ENCODE measurements at regions not wholly inside any gene's neighbourhood (a gene's known extent, or its start where the extent isn't known, plus 50 kb on each side); places are given as distances from the start of the nearest gene placed in this dataset.
"Not testable (repeated sequence)": the region's sequence is repeated elsewhere in the genome, so short reads cannot be mapped to it uniquely, and the experiment has no call there.

DNA sequence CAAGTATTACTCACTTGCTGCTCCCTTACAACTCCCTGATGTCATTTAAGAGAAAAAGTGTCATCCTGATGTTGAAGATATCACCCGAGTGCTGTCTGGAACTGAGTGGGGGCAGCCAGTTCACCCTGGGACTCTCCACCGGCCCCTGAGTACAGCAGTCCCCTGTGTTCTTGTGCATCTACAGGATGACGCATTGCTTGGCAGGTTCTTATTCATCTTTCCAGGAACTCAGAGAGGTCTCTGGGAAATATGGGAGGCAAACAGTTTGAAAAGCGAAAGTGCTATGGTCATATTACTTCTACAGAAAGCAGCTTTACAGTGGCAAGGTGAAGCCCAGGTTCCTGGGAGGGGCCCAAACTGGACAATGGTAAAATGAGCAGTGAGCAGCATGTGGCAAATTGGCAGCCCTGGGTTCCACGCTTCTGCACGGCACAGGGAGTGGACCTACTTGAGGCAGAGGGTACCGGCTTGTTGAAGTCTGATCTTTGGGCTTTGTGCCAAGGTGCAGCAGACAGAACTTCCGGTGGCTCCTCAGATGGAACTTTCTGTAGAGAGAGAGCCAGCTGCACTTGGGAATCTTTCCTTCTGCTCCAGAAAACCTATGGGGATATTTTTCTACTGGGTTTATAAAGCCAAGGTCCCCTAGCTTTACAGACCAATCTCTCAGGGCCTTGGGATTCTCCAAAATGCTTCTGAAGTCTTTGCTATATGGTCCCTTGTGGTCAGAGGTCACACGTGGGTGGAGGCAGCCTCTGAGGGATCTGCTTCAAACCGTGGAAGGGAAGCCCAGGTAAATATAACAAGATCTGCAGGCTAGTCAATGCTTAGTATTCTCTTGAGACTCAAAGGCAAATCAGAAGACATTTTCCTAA lies 128.3 kb downstream of the MAP3K7 start:
- no peak for DNase-seq (ENCODE audit: low read depth)
- Histone ChIP-seq H3K27me3 (ENCODE audit: control insufficient read depth, insufficient read depth, low read length) (no peaks in the 10 kb centered on the region), H3K36me3 (ENCODE audit: control insufficient read depth, insufficient read depth, low read length) (no peaks in the 10 kb centered on the region), H3K4me3 (ENCODE audit: low read depth, low read length) (no peak overlapping the region)
- TF ChIP-seq, protein P1, sequence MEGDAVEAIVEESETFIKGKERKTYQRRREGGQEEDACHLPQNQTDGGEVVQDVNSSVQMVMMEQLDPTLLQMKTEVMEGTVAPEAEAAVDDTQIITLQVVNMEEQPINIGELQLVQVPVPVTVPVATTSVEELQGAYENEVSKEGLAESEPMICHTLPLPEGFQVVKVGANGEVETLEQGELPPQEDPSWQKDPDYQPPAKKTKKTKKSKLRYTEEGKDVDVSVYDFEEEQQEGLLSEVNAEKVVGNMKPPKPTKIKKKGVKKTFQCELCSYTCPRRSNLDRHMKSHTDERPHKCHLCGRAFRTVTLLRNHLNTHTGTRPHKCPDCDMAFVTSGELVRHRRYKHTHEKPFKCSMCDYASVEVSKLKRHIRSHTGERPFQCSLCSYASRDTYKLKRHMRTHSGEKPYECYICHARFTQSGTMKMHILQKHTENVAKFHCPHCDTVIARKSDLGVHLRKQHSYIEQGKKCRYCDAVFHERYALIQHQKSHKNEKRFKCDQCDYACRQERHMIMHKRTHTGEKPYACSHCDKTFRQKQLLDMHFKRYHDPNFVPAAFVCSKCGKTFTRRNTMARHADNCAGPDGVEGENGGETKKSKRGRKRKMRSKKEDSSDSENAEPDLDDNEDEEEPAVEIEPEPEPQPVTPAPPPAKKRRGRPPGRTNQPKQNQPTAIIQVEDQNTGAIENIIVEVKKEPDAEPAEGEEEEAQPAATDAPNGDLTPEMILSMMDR (IDR thresholded peaks at IDR 0.05; ENCODE audit: insufficient read depth, low read length, poor library complexity, severe bottlenecking) = no peak

- TF ChIP-seq, protein P1 (IDR thresholded peaks at IDR 0.05; ENCODE audit: insufficient read depth, low read length, poor library complexity, severe bottlenecking) = no peak
Measured at GRCh38 chr6:90457867-90458259, 129.0 kb downstream of the MAP3K7 start.

DNA sequence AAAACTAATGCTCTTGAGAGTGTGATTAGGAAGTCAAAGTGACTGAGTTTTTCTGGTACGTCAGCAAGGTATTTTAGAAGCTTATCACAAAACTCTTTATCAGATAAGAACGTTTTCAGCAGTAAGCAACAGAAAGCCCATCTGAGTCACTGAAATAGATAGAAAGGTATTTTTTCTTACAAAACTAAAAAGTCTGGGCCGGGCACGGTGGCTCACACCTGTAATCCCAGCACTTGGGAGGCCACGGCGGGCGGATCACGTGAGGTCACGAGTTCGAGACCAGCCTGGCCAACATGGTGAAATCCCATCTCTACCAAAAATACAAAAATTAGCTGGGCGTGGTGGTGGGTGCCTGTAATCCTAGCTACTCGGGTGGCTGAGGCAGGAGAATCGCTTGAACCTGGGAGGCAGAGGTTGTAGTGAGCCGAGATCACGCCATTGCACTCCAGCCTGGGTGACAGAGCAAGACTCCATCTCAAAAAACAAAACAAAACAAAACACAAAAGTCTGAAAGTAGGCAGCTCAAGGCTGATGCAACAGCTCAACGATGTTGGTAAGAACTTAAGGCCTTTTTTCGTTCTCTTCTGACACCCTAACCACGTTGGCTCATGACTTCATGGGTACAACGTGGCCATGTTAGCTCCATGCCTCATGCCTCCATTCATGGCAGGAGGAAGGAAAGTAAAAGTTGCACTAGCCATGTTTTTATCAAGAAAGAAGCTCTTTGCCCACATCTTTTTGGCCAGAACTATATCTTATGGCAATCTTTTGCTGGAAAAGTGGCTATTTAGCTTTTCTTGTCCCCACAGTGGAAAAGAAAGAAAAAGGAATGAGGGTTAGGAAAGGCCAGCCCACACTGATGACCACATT lies 129.6 kb downstream of the MAP3K7 start:
- H3K36me3 ChIP-seq (ENCODE audit: control insufficient read depth, insufficient read depth, low read length); H3K27me3 ChIP-seq (ENCODE audit: control insufficient read depth, insufficient read depth, low read length); DNase-seq (ENCODE audit: low read depth); H3K4me3 ChIP-seq (ENCODE audit: low read depth, low read length): not testable (repeated sequence)

More at GRCh38 chr6:90457867-90458259, 129.0 kb downstream of the MAP3K7 start:
- Histone ChIP-seq H3K4me3 (ENCODE audit: low read depth, low read length) (no peak overlapping the region), H3K36me3 (ENCODE audit: control insufficient read depth, insufficient read depth, low read length) (no peaks in the 10 kb centered on the region), H3K27me3 (ENCODE audit: control insufficient read depth, insufficient read depth, low read length) (no peaks in the 10 kb centered on the region)
- no peak for DNase-seq (ENCODE audit: low read depth)

GRCh38 chr6:90456001-90456400 lies 130.9 kb downstream of the MAP3K7 start:
- TF ChIP-seq, protein P1 (IDR thresholded peaks at IDR 0.05; ENCODE audit: insufficient read depth, low read length, poor library complexity, severe bottlenecking) = no peak
- Histone ChIP-seq H3K36me3 (ENCODE audit: control insufficient read depth, insufficient read depth, low read length) (no peaks in the 10 kb centered on the region), H3K27me3 (ENCODE audit: control insufficient read depth, insufficient read depth, low read length) (no peaks in the 10 kb centered on the region), H3K4me3 (ENCODE audit: low read depth, low read length) (no peak overlapping the region)
- no peak for DNase-seq (ENCODE audit: low read depth)

DNA sequence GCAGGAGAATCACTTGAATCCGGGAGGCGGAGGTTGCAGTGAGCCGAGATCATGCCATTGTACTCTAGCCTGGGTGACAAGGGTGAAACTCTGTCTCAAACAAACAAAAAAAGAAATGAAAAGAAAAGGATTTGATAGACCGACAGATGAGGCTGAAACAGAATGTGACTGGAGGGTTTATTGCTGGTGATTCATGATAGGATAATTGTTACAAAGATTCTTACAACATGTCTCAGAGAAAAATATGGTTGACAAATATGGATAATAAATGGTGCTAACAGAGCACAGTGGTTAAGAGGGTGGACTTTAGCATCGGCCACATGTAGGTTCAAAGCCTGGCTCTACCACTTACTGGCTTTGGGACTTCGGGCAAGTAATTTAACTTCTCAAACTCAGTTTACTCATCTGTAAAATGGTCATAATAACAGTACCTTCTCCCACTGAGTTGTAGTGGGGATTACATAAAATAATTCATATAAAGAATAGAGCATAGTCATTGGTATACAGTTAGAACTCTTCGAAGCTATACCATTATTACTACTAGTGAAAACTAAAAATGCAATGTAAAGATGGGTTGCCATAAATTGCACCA lies 131.9 kb downstream of the MAP3K7 start:
- Histone ChIP-seq H3K36me3 (ENCODE audit: control insufficient read depth, insufficient read depth, low read length) (no peaks in the 10 kb centered on the region), H3K4me3 (ENCODE audit: low read depth, low read length) (no peak overlapping the region), H3K27me3 (ENCODE audit: control insufficient read depth, insufficient read depth, low read length) (no peaks in the 10 kb centered on the region)
- TF ChIP-seq, protein P1 (IDR thresholded peaks at IDR 0.05; ENCODE audit: insufficient read depth, low read length, poor library complexity, severe bottlenecking) = no peak
- DNase-seq (ENCODE audit: low read depth) = no peak

Measured in kidney epithelial cell (primary cell).